Islet precursor cell (in vitro differentiated cells): ENCODE measurements at regions not wholly inside any gene's neighbourhood (a gene's known extent, or its start where the extent isn't known, plus 50 kb on each side); places are given as distances from the start of the nearest gene placed in this dataset.

Source experiments
- DNase-seq: peaks from one replicate; pipeline ENCODE4 v3.0.0-alpha.2; 2018

- no peak for DNase-seq
These were observed 220.6 kb upstream of the CPXCR1 start for GRCh38 chrX:88526385-88526784.

GRCh38 chrX:88558421-88558820, 188.6 kb upstream of the CPXCR1 start:
- DNase-seq, result no peak

- DNase-seq, result no peak
These were observed 186.2 kb upstream of the CPXCR1 start for GRCh38 chrX:88560673-88561330.

GRCh38 chrX:88584283-88584682, 162.7 kb upstream of the CPXCR1 start:
- DNase-seq, result no peak

GRCh38 chrX:88586317-88586716, 160.7 kb upstream of the CPXCR1 start:
- no peak for DNase-seq

- DNase-seq, result no peak
These were observed 143.8 kb upstream of the CPXCR1 start for GRCh38 chrX:88603237-88603636.

GRCh38 chrX:88604433-88605221, 142.4 kb upstream of the CPXCR1 start:
- no peak for DNase-seq

GRCh38 chrX:88605222-88605583, 141.8 kb upstream of the CPXCR1 start:
- no peak for DNase-seq

- peak; percentile 53 for DNase-seq
These were observed 134.1 kb upstream of the CPXCR1 start for GRCh38 chrX:88612870-88613329.

- peak; percentile 51 for DNase-seq
These were observed 133.7 kb upstream of the CPXCR1 start for GRCh38 chrX:88613338-88613737.

GRCh38 chrX:88621278-88621677, 125.7 kb upstream of the CPXCR1 start:
- DNase-seq, result no peak

- DNase-seq, result no peak
These were observed 91.6 kb upstream of the CPXCR1 start for GRCh38 chrX:88655460-88655859.

GRCh38 chrX:88660836-88661235, 86.2 kb upstream of the CPXCR1 start:
- no peak for DNase-seq

- DNase-seq, result no peak
These were observed 74.8 kb upstream of the CPXCR1 start for GRCh38 chrX:88672261-88672660.
